OCI-LY7 (cell line): ENCODE measurements at regions not wholly inside any gene's neighbourhood (a gene's known extent, or its start where the extent isn't known, plus 50 kb on each side); places are given as distances from the start of the nearest gene placed in this dataset.

Experiments
- CTCF ChIP-seq: fragments of 200-600 bp; sonication (generic); conservative IDR thresholded peaks from 2 replicates; pipeline ENCODE4 v1.5.1; 2014; ENCODE audit warnings: mild to moderate bottlenecking, antibody characterized with exemption, low read length, moderate library complexity, mixed read lengths
- EZH2phosphoT487 ChIP-seq: fragments of 200-600 bp; sonication (generic); IDR thresholded peaks from 2 replicates; pipeline ENCODE4 v1.6.1; 2018; ENCODE audit warnings: low read depth, borderline replicate concordance, mild to moderate bottlenecking, mixed run types, antibody characterized with exemption, low read length, moderate library complexity, mixed read lengths

- TF ChIP-seq CTCF, result no peak
- TF ChIP-seq EZH2phosphoT487, result no peak
Measured at GRCh38 chr3:3448468-3448867, 269.0 kb upstream of the CRBN start.
